ENCODE measurements at regions not wholly inside any gene's neighbourhood (a gene's known extent, or its start where the extent isn't known, plus 50 kb on each side); places are given as distances from the start of the nearest gene placed in this dataset.

DNA sequence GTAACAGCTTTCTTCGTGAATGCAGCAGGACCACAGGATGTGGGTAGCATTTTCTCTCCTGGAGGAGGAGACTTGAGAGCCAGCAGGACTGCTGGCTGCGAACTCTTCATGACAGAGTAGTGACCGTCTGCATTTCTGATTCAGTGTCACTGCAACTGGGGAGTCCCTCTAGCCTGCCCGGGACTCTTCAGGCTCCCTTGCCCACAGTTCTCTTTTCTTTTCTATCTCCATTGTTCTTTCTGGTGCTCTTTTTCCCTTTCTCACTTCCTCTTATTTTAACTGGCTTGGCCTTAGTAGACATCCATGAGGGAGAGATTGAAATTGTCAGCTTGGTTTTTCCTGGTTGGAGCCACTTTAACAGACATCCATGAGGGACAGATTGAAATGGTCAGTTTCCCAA is 49.9 kb upstream of the P2RY1 start:
- DNase-seq (ENCODE audit: low read depth in 1 of 2, low spot score in 1 of 2): no peak
- Histone ChIP-seq H3K27ac (no peak overlapping the region), H3K4me1 (ENCODE audit: low read depth) (no peaks in the 10 kb centered on the region), H3K9me3 (ENCODE audit: low read depth) (no peaks in the 10 kb centered on the region), H3K27me3 (no peaks in the 10 kb centered on the region), H3K4me3 (no peak overlapping the region), H3K36me3 (no peaks in the 10 kb centered on the region)
- TF ChIP-seq, protein P1, sequence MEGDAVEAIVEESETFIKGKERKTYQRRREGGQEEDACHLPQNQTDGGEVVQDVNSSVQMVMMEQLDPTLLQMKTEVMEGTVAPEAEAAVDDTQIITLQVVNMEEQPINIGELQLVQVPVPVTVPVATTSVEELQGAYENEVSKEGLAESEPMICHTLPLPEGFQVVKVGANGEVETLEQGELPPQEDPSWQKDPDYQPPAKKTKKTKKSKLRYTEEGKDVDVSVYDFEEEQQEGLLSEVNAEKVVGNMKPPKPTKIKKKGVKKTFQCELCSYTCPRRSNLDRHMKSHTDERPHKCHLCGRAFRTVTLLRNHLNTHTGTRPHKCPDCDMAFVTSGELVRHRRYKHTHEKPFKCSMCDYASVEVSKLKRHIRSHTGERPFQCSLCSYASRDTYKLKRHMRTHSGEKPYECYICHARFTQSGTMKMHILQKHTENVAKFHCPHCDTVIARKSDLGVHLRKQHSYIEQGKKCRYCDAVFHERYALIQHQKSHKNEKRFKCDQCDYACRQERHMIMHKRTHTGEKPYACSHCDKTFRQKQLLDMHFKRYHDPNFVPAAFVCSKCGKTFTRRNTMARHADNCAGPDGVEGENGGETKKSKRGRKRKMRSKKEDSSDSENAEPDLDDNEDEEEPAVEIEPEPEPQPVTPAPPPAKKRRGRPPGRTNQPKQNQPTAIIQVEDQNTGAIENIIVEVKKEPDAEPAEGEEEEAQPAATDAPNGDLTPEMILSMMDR (IDR thresholded peaks at IDR 0.05; ENCODE audit: low read depth, low read length): no peak
